Tibial nerve (tissue), 4 donors: ENCODE measurements at regions not wholly inside any gene's neighbourhood (a gene's known extent, or its start where the extent isn't known, plus 50 kb on each side); places are given as distances from the start of the nearest gene placed in this dataset.

Source experiments
- EP300 ChIP-seq, 2 donors: sonication (generic); formaldehyde crosslinking; IDR thresholded peaks; one replicate each; pipeline ENCODE4 v1.6.1; 2017; ENCODE audit warnings: antibody characterized with exemption in 2 of 2, mild to moderate bottlenecking in 1 of 2
- POLR2A ChIP-seq, 2 donors: fragments of 450-650 bp; IDR thresholded peaks; one replicate each; pipeline ENCODE4 v1.6.1; 2017; ENCODE audit warnings: antibody characterized with exemption in 2 of 2, mild to moderate bottlenecking in 2 of 2, moderate library complexity in 2 of 2
- TF ChIP-seq, protein P1 (sequence below), 5 experiments: fragments of 200-600 bp in 3 of 5; fragments of 450-650 bp in 2 of 5; sonication (generic) in 3 of 5; IDR thresholded peaks; one replicate each; pipeline ENCODE4 v1.5.1; 2016 to 2019; ENCODE audit warnings: antibody characterized with exemption in 5 of 5, mild to moderate bottlenecking in 3 of 5, moderate library complexity in 2 of 5

GRCh38 chrX:2136848-2137247 is 363.9 kb downstream of the DHRSX start:
- TF ChIP-seq POLR2A (IDR thresholded peaks at IDR 0.05) (no peak), EP300 (IDR thresholded peaks at IDR 0.05) (no peak)
- TF ChIP-seq, protein P1, sequence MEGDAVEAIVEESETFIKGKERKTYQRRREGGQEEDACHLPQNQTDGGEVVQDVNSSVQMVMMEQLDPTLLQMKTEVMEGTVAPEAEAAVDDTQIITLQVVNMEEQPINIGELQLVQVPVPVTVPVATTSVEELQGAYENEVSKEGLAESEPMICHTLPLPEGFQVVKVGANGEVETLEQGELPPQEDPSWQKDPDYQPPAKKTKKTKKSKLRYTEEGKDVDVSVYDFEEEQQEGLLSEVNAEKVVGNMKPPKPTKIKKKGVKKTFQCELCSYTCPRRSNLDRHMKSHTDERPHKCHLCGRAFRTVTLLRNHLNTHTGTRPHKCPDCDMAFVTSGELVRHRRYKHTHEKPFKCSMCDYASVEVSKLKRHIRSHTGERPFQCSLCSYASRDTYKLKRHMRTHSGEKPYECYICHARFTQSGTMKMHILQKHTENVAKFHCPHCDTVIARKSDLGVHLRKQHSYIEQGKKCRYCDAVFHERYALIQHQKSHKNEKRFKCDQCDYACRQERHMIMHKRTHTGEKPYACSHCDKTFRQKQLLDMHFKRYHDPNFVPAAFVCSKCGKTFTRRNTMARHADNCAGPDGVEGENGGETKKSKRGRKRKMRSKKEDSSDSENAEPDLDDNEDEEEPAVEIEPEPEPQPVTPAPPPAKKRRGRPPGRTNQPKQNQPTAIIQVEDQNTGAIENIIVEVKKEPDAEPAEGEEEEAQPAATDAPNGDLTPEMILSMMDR (IDR thresholded peaks at IDR 0.05): no peak
